GM21526 (cell line): ENCODE measurements at regions not wholly inside any gene's neighbourhood (a gene's known extent, or its start where the extent isn't known, plus 50 kb on each side); places are given as distances from the start of the nearest gene placed in this dataset.
"Not testable (repeated sequence)": the region's sequence is repeated elsewhere in the genome, so short reads cannot be mapped to it uniquely, and the experiment has no call there.

Experiments
- ATAC-seq: cut with Tn5 transposase; IDR thresholded peaks from one replicate; pipeline ENCODE4 v1.9.1; 2021; ENCODE audit warnings: moderate library complexity; ENCODE audit not compliant: unreplicated experiment, low FRiP score

DNA sequence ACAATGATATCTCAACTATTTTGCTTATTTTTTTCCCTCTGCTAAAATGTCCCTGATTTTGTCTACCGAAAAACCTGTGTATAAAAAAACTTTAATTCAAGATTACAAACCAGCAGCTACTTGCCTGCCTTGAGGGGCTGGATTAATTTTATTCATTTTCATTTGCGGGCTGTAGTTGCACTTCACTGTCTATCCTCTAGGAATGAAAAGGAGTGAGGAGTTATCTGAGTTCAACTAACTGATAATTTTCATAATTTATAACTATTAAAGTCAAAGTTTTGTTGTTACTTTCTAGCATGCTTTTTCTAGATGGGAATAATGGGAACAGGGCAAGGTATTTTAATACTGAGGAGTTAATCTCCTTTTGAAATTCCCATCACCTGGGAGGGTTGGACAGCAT lies 50.3 kb upstream of the AGTPBP1 start:
- ATAC-seq = not testable (repeated sequence)

DNA sequence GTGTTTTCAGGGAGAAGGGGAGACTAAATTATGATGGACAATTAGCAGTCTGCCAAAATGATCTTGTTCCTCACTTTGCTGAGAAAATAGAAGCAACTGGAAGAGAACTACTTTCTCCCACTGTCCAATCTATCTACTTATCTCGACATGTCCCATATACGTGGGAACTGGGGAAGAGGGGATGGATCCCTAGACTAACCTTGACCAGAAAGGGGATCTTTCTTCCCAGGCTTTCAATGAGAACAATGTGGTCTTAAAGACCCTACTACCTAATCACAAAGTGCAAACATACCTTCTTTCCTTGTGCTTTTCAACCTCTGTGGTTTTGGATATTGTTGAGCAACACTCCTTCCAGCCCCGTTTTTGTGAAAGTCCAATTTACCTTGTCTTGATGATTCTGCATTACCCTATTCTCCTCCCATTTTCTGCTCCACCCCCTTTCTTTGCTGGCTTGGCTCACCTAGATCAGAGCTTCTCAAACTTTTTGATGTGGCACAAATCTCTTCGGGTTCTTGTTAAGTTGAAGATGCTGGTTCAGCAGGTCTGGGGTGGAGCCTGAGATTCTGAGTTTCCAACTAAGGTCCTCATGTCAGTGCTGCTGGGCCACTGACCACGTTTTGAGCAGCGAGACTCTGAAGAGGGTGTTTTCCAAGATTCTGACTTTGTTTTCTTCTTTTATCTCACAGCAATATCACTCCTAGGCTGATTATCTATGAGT lies 61.4 kb upstream of the AGTPBP1 start:
- not testable (repeated sequence) for ATAC-seq

GRCh38 chr9:85804847-85805133 lies 63.0 kb upstream of the AGTPBP1 start:
- peak; percentile 2 for ATAC-seq

GRCh38 chr9:85805134-85806005 lies 63.6 kb upstream of the AGTPBP1 start:
- ATAC-seq = peak; percentile 81

GRCh38 chr9:85808329-85808728 lies 66.6 kb upstream of the AGTPBP1 start:
- not testable (repeated sequence) for ATAC-seq

DNA sequence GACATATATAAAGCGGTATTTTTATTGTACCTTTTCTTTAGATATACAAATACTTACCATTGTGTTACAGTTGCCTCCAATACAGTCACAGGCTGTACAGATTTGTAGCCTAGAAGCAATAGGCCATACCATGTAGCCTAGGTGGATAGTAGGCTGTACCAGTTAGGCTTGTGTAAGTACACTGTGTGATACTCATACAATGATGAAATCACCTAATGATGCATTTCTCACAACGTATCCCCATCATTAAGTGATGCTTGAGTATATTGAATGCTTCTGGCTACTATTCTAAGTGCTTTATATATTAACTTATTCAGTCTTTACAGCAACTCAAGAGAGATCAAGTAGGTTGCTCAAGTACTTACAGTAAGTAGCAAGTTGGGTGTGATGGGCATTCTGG lies 71.6 kb upstream of the AGTPBP1 start:
- ATAC-seq = not testable (repeated sequence)

GRCh38 chr9:85814800-85815199 lies 73.0 kb upstream of the AGTPBP1 start:
- not testable (repeated sequence) for ATAC-seq

- ATAC-seq = not testable (repeated sequence)
Measured at GRCh38 chr9:85818971-85819370, 77.2 kb upstream of the AGTPBP1 start.

DNA sequence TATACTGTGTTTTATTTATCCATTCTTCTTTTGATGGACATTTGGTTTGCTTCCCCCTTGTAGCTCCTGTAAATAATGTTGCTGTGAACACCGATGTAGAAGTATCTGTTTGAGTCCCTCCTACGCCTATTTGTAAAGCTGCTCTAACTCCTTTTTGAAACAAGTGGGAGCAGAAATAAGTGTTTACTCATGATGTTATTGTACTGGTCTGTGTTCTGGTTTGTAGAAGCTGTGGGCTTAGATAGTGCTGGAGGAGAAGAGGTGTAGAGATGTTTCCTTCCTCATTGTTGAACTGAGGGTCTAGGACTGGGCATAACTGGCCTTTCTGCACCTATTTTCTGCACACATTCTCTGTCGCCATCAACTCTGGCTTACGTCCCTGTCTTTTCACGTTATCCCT lies 78.8 kb upstream of the AGTPBP1 start:
- ATAC-seq = not testable (repeated sequence)

GRCh38 chr9:85824949-85825348 lies 83.2 kb upstream of the AGTPBP1 start:
- not testable (repeated sequence) for ATAC-seq

GRCh38 chr9:85834591-85834990 lies 92.8 kb upstream of the AGTPBP1 start:
- ATAC-seq = not testable (repeated sequence)

DNA sequence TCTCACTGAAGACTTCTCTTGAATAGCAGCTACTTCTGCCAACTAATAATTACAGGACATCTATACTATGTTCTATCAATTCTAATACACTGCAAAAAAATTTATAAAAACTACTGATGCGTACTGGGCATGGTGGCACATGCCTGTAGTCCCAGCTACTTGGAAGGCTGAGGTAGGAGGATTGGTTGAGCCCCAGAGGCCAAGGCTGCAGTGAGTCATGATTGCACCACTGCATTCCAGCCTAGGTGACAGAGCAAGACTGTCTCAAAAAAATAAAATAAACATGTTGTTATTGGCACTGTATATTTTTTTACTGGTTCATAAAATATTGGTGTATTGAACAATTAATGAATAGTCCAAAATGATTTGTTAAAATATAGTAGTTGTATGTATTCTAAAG lies 97.0 kb upstream of the NAA35 start:
- ATAC-seq = not testable (repeated sequence)

DNA sequence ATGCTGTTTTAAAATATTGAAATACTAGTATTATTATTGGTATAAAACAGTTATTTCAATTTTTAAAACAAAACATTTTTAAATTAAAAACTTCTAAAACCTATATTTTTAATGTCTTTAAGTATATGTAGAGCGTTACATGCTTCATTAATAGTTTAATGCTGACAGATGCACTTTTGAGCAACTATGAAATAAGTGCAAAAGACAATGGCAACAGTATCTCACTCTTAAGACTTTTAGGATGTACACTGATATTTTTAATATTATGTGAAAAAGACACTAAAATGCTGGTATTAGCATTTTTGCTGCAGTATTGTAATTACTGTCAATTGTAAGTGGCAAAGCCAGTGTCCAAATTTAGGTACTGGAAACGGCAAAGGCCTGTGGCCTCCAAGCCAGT lies 93.2 kb upstream of the NAA35 start:
- not testable (repeated sequence) for ATAC-seq

- no peak for ATAC-seq
Measured at GRCh38 chr9:85858056-85858750, 82.7 kb upstream of the NAA35 start.

GRCh38 chr9:85859765-85860164 lies 81.2 kb upstream of the NAA35 start:
- no peak for ATAC-seq

DNA sequence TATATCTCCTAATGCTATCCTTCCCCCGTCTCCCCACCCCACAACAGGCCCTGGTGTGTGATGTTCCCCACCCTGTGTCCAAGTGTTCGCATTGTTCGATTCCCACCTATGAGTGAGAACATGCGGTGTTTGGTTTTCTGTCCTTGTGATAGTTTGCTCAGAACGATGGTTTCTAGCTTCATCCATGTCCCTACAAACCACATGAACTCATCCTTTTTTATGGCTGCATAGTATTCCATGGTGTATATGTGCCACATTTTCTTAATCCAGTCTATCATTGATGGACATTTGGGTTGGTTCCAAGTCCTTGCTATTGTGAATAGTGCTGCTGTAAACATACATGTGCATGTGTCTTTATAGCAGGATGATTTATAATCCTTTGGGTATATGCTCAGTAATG lies 79.1 kb upstream of the NAA35 start:
- ATAC-seq = not testable (repeated sequence)

DNA sequence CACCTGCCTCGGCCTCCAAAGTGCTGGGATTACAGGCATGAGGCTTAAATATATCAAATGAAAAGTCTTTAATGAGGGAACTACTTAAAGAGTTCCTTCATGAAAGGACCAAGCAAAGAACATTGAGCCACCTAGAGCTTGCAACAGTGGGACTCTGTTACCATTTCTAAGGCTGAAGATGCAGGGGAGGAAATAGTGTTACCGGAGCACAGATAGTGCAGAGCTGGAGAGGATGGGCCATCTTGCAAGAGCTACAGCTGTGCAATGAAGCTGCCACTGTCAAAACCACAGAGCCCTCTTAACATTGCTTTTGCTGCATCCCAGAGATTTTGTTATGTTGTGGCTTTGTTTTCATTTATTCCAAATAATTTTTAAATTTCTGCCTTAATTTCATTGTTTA lies 77.1 kb upstream of the NAA35 start:
- ATAC-seq = no peak

DNA sequence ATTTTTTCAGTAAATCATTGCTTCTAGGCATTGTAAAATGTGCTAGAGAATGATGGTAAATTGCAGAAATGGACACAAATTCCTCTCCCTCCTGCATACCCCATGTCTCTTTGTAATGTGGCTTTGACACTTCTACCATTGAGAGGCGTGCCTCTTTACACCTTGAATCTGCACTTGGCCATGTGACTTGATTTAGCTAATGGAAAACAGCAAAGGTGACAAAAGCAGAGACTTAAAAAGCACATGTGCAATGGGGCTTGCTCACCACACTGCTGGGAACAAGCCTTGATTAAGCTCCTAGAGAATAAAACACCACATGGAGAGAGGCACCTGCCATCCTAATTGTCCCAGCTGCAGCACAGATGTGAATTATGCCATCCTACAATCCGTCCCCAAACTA lies 69.9 kb upstream of the NAA35 start:
- no peak for ATAC-seq

DNA sequence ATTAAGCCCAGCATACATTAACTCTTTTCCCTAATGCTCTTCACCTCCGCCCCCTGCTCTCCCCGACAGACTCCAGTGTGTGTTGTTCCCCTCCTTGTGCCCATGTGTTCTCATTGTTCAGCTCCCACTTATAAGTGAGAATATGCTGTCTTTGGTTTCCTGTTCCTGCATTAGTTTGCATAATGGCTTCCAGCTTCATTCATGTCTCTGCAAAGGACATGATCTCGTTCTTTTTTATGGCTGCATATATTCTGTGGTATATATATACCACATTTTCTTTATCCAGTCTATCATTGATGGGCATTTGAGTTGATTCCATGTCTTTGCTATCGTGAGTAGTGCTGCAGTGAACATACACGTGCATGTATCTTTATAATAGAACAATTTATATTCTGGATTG lies 69.3 kb upstream of the NAA35 start:
- ATAC-seq = not testable (repeated sequence)

- no peak for ATAC-seq
Measured at GRCh38 chr9:85872463-85872862, 68.5 kb upstream of the NAA35 start.

DNA sequence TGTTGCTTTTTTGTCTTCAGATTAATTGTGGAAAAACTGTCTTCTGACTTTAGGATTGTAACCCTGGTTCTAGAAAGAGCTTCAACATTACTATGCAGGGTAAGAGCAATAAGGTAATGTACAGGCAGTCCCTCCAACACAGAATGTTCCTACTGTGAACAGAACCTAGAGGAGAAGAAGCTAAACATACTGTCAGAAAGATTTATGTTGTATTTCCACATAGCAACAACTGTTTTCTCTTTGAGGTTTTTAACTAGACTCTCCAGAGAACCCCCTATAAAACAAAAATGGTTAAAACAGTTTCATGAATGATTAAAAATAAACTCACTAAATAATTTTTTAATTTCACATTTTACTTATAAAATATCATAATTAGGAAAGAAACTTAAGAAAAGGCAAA lies 64.3 kb upstream of the NAA35 start:
- no peak for ATAC-seq
